ENCODE measurements at regions not wholly inside any gene's neighbourhood (a gene's known extent, or its start where the extent isn't known, plus 50 kb on each side); places are given as distances from the start of the nearest gene placed in this dataset.

DNA sequence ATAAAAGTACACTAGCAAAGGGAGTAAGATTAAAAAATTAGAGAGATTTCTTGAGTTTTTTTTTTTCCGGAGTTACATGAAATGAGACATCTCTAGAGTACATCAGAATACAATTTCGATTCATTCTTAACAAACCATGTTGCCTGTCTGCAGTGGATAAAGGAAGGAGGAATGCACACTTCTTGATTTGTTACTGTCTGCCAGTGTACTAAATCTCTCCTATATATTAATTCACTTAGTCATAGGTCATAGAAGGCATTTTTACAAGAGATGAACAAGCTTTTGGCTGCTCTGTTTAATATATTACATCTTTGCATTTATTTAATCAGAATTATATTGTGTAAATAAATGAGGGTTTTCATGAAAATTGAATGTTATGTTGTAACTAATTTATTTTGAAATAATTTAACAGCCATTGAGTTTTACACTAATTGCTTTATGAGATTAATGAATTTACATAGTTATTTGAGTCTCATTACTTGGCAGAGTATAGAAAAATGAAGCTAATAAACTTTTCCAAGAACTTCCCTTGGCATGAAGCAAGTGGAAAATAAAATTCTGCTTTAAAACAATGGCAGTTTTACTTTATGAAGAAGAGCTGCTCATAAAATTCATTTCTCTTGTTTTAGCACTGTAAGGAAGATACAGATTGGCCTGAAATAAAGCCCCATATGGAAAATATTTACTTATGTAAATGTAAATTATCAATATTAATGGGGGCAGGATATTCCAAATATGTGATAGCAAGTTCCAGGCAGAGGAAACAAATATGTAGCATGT, 1284.7 kb downstream of the BRINP3 start:
- TF ChIP-seq CTCF (IDR thresholded peaks at IDR 0.05), result no peak
- no peak for TF ChIP-seq POLR2A (IDR thresholded peaks at IDR 0.05)

Data from body of pancreas (tissue), 4 donors.